ENCODE measurements at regions not wholly inside any gene's neighbourhood (a gene's known extent, or its start where the extent isn't known, plus 50 kb on each side); places are given as distances from the start of the nearest gene placed in this dataset.

DNA sequence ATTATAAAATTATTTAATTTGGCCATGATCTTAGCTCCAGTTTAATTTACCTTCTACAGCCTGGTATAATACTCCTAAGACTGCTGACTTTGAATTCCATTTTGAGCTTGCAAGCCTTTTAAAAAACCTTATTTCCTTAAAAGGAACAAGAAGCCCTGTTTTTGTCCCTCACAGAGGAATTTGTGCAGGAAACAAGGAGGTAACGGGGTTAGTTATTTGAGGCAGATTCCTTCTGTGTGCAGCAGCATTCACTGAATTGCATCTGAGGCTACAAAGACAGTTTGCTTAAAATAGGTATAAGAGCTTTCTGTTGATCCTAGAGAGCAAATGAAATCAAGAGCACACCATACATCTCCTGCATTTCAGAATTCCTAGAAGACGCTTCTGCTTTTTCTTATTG is 403.3 kb upstream of the PRICKLE1 start:
- TF ChIP-seq, protein P1, sequence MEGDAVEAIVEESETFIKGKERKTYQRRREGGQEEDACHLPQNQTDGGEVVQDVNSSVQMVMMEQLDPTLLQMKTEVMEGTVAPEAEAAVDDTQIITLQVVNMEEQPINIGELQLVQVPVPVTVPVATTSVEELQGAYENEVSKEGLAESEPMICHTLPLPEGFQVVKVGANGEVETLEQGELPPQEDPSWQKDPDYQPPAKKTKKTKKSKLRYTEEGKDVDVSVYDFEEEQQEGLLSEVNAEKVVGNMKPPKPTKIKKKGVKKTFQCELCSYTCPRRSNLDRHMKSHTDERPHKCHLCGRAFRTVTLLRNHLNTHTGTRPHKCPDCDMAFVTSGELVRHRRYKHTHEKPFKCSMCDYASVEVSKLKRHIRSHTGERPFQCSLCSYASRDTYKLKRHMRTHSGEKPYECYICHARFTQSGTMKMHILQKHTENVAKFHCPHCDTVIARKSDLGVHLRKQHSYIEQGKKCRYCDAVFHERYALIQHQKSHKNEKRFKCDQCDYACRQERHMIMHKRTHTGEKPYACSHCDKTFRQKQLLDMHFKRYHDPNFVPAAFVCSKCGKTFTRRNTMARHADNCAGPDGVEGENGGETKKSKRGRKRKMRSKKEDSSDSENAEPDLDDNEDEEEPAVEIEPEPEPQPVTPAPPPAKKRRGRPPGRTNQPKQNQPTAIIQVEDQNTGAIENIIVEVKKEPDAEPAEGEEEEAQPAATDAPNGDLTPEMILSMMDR (IDR thresholded peaks at IDR 0.05): no peak
- DNase-seq: no peak
- H3K27ac Mint-ChIP-seq: no peak overlapping the region
- Histone ChIP-seq H3K27me3 (ENCODE audit: control insufficient read depth in 2 of 2, insufficient read depth in 2 of 2, low read length in 2 of 2) (no peaks in the 10 kb centered on the region), H3K4me1 (ENCODE audit: control insufficient read depth in 1 of 2, insufficient read depth in 2 of 2, low read length in 2 of 2) (no peaks in the 10 kb centered on the region), H3K27ac (ENCODE audit: low read depth in 1 of 2, low read length in 2 of 2) (no peak overlapping the region), H2AFZ (ENCODE audit: insufficient read depth, low read depth, low read length, poor library complexity, severe bottlenecking) (no peak overlapping the region), H3K9ac (ENCODE audit: insufficient read depth, low read length, poor library complexity, severe bottlenecking) (no peak overlapping the region), H3K9me3 (replicated peaks in 1 of 2; ENCODE audit: control insufficient read depth in 1 of 2, insufficient read depth in 1 of 2, low read length in 2 of 2) (no peaks in the 10 kb centered on the region), H3K4me3 (replicated peaks in 1 of 3; ENCODE audit: low read depth in 2 of 3, low read length in 3 of 3) (no peak overlapping the region), H4K20me1 (ENCODE audit: insufficient read depth, low read length) (no peaks in the 10 kb centered on the region), H3K4me2 (replicated peaks; ENCODE audit: extremely low read depth, low read length, poor library complexity, severe bottlenecking) (no peak overlapping the region), H3K79me2 (ENCODE audit: insufficient read depth, low read length) (no peaks in the 10 kb centered on the region), H3K36me3 (replicated peaks in 1 of 2; ENCODE audit: control insufficient read depth in 1 of 2, insufficient read depth in 2 of 2, low read length in 2 of 2) (no peaks in the 10 kb centered on the region)
- intact Hi-C loops (cut with micrococcal nuclease): no loop called here
- peaks cover 0 to 2% (median 0%) of the 10 kb centered on the region in 3 donors for H3K27me3 Mint-ChIP-seq (ENCODE audit: low read depth in 3 of 3)
- H3K4me3 Mint-ChIP-seq: no peak overlapping the region
- H3K4me1 Mint-ChIP-seq: no peaks in the 10 kb centered on the region
- no peaks in the 10 kb centered on the region for H3K36me3 Mint-ChIP-seq
- 80% methylated on average over 2 of the region's 2 CpGs for WGBS (ENCODE audit: insufficient coverage)
- H3K9me3 Mint-ChIP-seq: peaks cover 4 to 21% (median 8%) of the 10 kb centered on the region in 7 donors

DNA sequence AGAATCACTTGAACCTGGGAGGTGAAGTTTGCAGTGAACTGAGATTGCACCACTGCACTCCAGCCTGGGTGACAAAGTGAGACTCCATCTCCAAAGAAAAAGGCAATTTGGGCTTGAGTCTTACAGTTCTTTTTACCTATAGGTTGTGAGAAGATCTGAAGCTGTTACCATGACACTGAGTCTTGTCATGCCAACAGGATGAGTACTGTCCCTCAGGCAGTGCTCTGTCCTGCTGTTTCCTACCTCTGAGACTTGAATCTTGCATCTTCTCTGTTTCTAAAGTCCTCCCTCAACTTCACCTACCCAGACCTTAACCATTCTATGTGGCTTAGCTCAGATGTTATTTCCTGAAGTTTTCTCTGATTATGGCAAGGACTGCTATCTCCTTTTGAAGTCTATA is 400.8 kb upstream of the PRICKLE1 start:
- H3K4me1 Mint-ChIP-seq: no peaks in the 10 kb centered on the region
- H3K9me3 ChIP-seq (replicated peaks in 1 of 2; ENCODE audit: control insufficient read depth in 1 of 2, insufficient read depth in 1 of 2, low read length in 2 of 2): no peaks in the 10 kb centered on the region

More for the DNA sequence above, 400.8 kb upstream of the PRICKLE1 start:
- H3K36me3 Mint-ChIP-seq: no peaks in the 10 kb centered on the region
- H3K27me3 Mint-ChIP-seq (ENCODE audit: low read depth in 3 of 3): peaks cover 0 to 2% (median 0%) of the 10 kb centered on the region in 3 donors
- H3K4me3 ChIP-seq (replicated peaks in 1 of 3; ENCODE audit: low read depth in 2 of 3, low read length in 3 of 3): no peak overlapping the region
- H3K4me2 ChIP-seq (replicated peaks; ENCODE audit: extremely low read depth, low read length, poor library complexity, severe bottlenecking): no peak overlapping the region
- TF ChIP-seq, protein P1 (IDR thresholded peaks at IDR 0.05): no peak
- H3K79me2 ChIP-seq (ENCODE audit: insufficient read depth, low read length): no peaks in the 10 kb centered on the region
- DNase-seq: no peak
- no peak overlapping the region for H3K27ac Mint-ChIP-seq
- intact Hi-C loops (cut with micrococcal nuclease): no loop called here
- no peaks in the 10 kb centered on the region for H3K27me3 ChIP-seq (ENCODE audit: control insufficient read depth in 2 of 2, insufficient read depth in 2 of 2, low read length in 2 of 2)
- H3K36me3 ChIP-seq (replicated peaks in 1 of 2; ENCODE audit: control insufficient read depth in 1 of 2, insufficient read depth in 2 of 2, low read length in 2 of 2): no peaks in the 10 kb centered on the region
- no peak overlapping the region for H3K27ac ChIP-seq (ENCODE audit: low read depth in 1 of 2, low read length in 2 of 2)
- peaks cover 4 to 20% (median 8%) of the 10 kb centered on the region in 7 donors for H3K9me3 Mint-ChIP-seq
- H2AFZ ChIP-seq (ENCODE audit: insufficient read depth, low read depth, low read length, poor library complexity, severe bottlenecking): no peak overlapping the region
- no peaks in the 10 kb centered on the region for H3K4me1 ChIP-seq (ENCODE audit: control insufficient read depth in 1 of 2, insufficient read depth in 2 of 2, low read length in 2 of 2)
- H4K20me1 ChIP-seq (ENCODE audit: insufficient read depth, low read length): no peaks in the 10 kb centered on the region
- H3K9ac ChIP-seq (ENCODE audit: insufficient read depth, low read length, poor library complexity, severe bottlenecking): no peak overlapping the region
- no peak overlapping the region for H3K4me3 Mint-ChIP-seq
